Endodermal cell (in vitro differentiated cells): ENCODE measurements at regions not wholly inside any gene's neighbourhood (a gene's known extent, or its start where the extent isn't known, plus 50 kb on each side); places are given as distances from the start of the nearest gene placed in this dataset.

Source experiments
- DNase-seq: peaks from one replicate; pipeline ENCODE4 v3.0.0-alpha.2; 2017
- H3K27ac ChIP-seq: 2 replicates; pipeline ENCODE4 v1.5.1; 2013; ENCODE audit warnings: mild to moderate bottlenecking, low read depth, low read length, moderate library complexity
- H3K27me3 ChIP-seq: 2 replicates; pipeline ENCODE4 v1.6.1; 2013; ENCODE audit warnings: mild to moderate bottlenecking, low read length, moderate library complexity; ENCODE audit not compliant: insufficient read depth, control insufficient read depth, poor library complexity, severe bottlenecking
- H3K36me3 ChIP-seq: 2 replicates; pipeline ENCODE4 v1.7.0; 2013; ENCODE audit warnings: mild to moderate bottlenecking, low read length, moderate library complexity; ENCODE audit not compliant: control insufficient read depth, insufficient read depth
- H3K4me1 ChIP-seq: one replicate; pipeline ENCODE4 v1.7.0; 2013; ENCODE audit warnings: low read length; ENCODE audit not compliant: control insufficient read depth, insufficient read depth
- H3K4me3 ChIP-seq: 2 replicates; pipeline ENCODE4 v1.5.1; 2013; ENCODE audit warnings: mild to moderate bottlenecking, low read length, moderate library complexity
- H3K9ac ChIP-seq: 2 replicates; pipeline ENCODE4 v1.6.1; 2013; ENCODE audit warnings: mild to moderate bottlenecking, low read length, moderate library complexity; ENCODE audit not compliant: poor library complexity, severe bottlenecking; ENCODE audit errors: extremely low read depth
- H3K9me3 ChIP-seq: 2 replicates; pipeline ENCODE4 v1.6.1; 2013; ENCODE audit warnings: mild to moderate bottlenecking, low read length, moderate library complexity; ENCODE audit not compliant: control insufficient read depth
- H3K27ac Mint-ChIP-seq: 2 replicates; pipeline ENCODE4 v1.8.0; 2020; ENCODE audit warnings: mixed read lengths
- H3K27me3 Mint-ChIP-seq: 2 replicates; pipeline ENCODE4 v1.8.0; 2021; ENCODE audit warnings: mild to moderate bottlenecking, mixed read lengths; ENCODE audit not compliant: insufficient read depth
- H3K36me3 Mint-ChIP-seq: 2 replicates; pipeline ENCODE4 v1.8.0; 2020; ENCODE audit warnings: low read depth, mixed read lengths
- H3K4me1 Mint-ChIP-seq: 2 replicates; pipeline ENCODE4 v1.8.0; 2020; ENCODE audit warnings: mixed read lengths
- H3K4me3 Mint-ChIP-seq: 2 replicates; pipeline ENCODE4 v1.8.0; 2020; ENCODE audit warnings: mild to moderate bottlenecking, moderate library complexity, mixed read lengths
- H3K9me3 Mint-ChIP-seq: 2 replicates; pipeline ENCODE4 v1.8.0; 2020; ENCODE audit warnings: mild to moderate bottlenecking, mixed read lengths
- WGBS, 2 experiments: methylation state at CpG; one replicate each; pipeline versions ENCODE4 v1.1.5 to v1.1.7; 2013; ENCODE audit warnings: missing lambda C conversion rate in 2 of 2, mixed read lengths in 1 of 2; ENCODE audit not compliant: insufficient coverage in 1 of 2, insufficient read length in 1 of 2; 5-methylcytosine and 5-hydroxymethylcytosine counted together
- TF ChIP-seq, protein P1 (sequence below): fragments of 200-600 bp; sonication (generic); conservative IDR thresholded peaks from 2 replicates; pipeline ENCODE4 v1.5.0; 2021; ENCODE audit warnings: antibody characterized with exemption, mild to moderate bottlenecking

DNA sequence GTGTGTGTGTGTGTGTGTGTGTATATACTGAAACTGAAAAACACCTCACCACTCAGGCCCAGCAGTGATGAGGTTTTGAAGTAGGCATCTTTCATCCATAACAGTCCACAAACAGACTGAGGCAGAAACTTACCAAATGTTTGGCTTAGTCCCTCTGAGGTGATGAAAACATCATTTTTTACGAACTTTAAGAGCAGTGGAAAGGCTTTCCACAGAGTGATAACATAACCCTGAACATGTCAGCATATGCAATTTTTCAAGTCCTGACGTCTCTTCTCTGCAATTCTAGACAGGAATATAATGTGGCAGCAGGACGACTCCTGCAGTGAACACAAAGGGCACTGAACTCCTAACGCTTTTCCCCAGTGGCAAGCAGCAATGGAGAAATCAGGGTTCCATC, 247.0 kb upstream of the THBS1 start:
- Mint-ChIP-seq H3K27me3 (no peaks in the 10 kb centered on the region), H3K9me3 (no peaks in the 10 kb centered on the region), H3K4me3 (no peak overlapping the region), H3K27ac (no peak overlapping the region), H3K36me3 (no peaks in the 10 kb centered on the region), H3K4me1 (no peaks in the 10 kb centered on the region)
- TF ChIP-seq, protein P1, sequence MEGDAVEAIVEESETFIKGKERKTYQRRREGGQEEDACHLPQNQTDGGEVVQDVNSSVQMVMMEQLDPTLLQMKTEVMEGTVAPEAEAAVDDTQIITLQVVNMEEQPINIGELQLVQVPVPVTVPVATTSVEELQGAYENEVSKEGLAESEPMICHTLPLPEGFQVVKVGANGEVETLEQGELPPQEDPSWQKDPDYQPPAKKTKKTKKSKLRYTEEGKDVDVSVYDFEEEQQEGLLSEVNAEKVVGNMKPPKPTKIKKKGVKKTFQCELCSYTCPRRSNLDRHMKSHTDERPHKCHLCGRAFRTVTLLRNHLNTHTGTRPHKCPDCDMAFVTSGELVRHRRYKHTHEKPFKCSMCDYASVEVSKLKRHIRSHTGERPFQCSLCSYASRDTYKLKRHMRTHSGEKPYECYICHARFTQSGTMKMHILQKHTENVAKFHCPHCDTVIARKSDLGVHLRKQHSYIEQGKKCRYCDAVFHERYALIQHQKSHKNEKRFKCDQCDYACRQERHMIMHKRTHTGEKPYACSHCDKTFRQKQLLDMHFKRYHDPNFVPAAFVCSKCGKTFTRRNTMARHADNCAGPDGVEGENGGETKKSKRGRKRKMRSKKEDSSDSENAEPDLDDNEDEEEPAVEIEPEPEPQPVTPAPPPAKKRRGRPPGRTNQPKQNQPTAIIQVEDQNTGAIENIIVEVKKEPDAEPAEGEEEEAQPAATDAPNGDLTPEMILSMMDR = no peak
- Histone ChIP-seq H3K27ac (no peak overlapping the region), H3K4me1 (no peaks in the 10 kb centered on the region), H3K36me3 (no peaks in the 10 kb centered on the region), H3K27me3 (no peaks in the 10 kb centered on the region), H3K4me3 (no peak overlapping the region), H3K9ac (no peak overlapping the region), H3K9me3 (no peaks in the 10 kb centered on the region)
- WGBS, 2 experiments = 88 to 89% methylated on average over 3 to 4 of the region's 4 CpGs
- DNase-seq = no peak

DNA sequence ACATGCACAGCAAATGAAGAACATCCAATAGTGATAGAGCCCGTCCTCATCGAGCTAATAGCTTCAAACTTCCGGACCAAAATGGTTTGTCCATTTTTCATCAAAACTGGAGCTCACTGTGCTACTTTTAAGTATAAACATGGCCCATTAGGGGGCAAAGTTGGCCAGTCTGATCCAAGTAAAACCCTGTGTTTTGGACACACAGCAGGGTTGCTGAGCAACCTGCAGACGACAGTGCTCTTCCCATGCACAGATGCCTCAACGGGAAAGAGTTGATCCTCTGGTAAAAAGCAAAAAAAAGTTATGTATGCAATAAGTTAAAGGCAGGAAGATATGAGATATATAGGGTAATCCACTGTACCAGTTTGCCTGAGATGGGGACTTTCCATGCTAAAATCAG, 244.0 kb upstream of the THBS1 start:
- Histone ChIP-seq H3K27ac (no peak overlapping the region), H3K4me3 (no peak overlapping the region), H3K27me3 (no peaks in the 10 kb centered on the region), H3K9me3 (no peaks in the 10 kb centered on the region), H3K4me1 (no peaks in the 10 kb centered on the region), H3K36me3 (no peaks in the 10 kb centered on the region), H3K9ac (no peak overlapping the region)
- no peak for DNase-seq
- no peak overlapping the region for H3K27ac Mint-ChIP-seq
- TF ChIP-seq, protein P1 = no peak
- H3K4me3 Mint-ChIP-seq = no peak overlapping the region
- WGBS, 2 experiments = 95% methylated on average over 5 of the region's 5 CpGs
- no peaks in the 10 kb centered on the region for H3K9me3 Mint-ChIP-seq
- peaks cover 11% of the 10 kb centered on the region for H3K4me1 Mint-ChIP-seq
- no peaks in the 10 kb centered on the region for H3K36me3 Mint-ChIP-seq
- no peaks in the 10 kb centered on the region for H3K27me3 Mint-ChIP-seq

DNA sequence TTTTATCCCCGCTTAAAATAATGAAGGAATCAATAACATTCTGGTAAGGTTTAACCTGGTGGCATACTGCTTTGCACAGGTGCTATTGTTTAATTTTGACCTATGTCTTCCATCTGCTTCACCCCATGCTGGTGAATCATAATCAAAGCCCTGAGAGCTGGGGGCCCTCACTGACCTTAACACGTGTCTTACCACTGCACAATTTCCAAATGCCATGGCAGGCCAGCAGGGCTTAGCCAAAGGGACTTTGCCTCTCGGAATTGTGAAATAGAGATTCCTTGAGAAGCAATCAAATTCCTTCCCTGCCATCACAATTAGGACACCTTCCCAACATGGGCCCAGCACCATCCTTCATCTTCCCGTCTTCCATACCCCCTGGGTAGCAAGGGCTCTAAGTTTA, 242.6 kb upstream of the THBS1 start:
- Mint-ChIP-seq H3K27ac (no peak overlapping the region), H3K27me3 (no peaks in the 10 kb centered on the region), H3K36me3 (no peaks in the 10 kb centered on the region), H3K9me3 (peaks cover 7% of the 10 kb centered on the region), H3K4me3 (no peak overlapping the region), H3K4me1 (peaks cover 11% of the 10 kb centered on the region)
- Histone ChIP-seq H3K4me1 (no peaks in the 10 kb centered on the region), H3K36me3 (no peaks in the 10 kb centered on the region), H3K9me3 (peaks cover 4% of the 10 kb centered on the region), H3K27me3 (no peaks in the 10 kb centered on the region), H3K9ac (no peak overlapping the region), H3K27ac (no peak overlapping the region), H3K4me3 (no peak overlapping the region)
- DNase-seq = no peak
- TF ChIP-seq, protein P1 = no peak
- WGBS, 2 experiments = 90 to 95% methylated on average over 3 to 4 of the region's 4 CpGs
